ENCODE measurements at regions not wholly inside any gene's neighbourhood (a gene's known extent, or its start where the extent isn't known, plus 50 kb on each side); places are given as distances from the start of the nearest gene placed in this dataset.

DNA sequence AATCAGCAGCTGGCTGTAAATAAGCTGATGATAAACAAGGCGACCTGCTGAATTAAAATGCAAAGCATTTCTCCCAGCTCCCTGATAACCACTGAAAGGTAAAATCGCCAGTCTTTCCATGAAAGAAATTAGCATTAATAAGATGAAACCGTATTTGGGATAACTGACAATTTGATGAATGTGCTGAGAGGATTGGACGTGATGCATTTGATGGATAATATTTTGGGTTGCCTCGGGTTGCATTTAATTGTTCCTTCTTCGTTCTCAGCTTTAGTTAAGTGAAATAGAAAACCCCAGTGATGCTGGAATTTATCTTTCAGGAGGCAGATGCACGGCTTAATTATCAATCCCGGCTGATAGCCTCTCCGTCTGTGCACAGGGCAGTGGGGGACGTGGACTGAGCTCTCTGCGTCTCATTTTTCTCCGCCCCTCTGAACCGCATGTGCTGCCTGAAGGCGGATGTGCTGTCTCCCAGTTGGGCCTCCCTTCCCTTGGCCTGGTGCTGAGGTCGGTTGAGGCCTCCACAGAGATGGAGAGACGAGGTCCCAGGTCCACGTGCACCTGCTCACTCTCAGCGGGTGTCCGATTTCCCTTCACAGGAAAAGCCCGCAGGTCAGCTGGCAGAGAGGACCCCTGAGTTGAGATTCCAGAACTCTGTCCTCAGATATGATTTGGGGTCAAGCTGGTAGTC is 846.2 kb downstream of the BRD1 start:
- DNase-seq (ENCODE audit: low read depth in 2 of 3, low spot score in 2 of 3) = no peak

GRCh38 chr22:48980918-48981317 is 846.8 kb downstream of the BRD1 start:
- DNase-seq (ENCODE audit: low read depth in 2 of 3, low spot score in 2 of 3) = no peak

DNA sequence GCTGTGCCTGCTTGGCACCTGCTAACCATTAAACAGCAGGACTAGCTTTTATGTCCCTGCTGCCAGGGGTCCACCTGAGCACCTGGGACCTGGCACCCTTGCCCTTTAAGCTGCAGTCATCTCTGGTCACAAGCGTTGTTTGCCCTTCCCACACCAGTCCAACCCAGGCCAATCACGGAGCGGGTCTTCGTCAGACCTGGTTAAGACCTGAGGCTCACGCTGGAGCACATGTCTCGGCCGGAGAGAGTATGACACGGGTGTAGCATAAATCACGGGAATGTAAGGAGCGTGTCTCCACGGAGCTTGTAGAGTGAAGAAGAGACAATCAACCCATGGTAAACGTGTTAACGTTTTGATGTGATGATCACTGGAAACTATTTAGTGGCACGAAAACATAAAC is 847.3 kb downstream of the BRD1 start:
- no peak for DNase-seq (ENCODE audit: low read depth in 2 of 3, low spot score in 2 of 3)

- DNase-seq (ENCODE audit: low read depth in 2 of 3, low spot score in 2 of 3) = no peak
These were observed 848.2 kb downstream of the BRD1 start for GRCh38 chr22:48979482-48979881.

- no peak for DNase-seq (ENCODE audit: low read depth in 2 of 3, low spot score in 2 of 3)
These were observed 850.8 kb downstream of the BRD1 start for GRCh38 chr22:48976556-48977535.

DNA sequence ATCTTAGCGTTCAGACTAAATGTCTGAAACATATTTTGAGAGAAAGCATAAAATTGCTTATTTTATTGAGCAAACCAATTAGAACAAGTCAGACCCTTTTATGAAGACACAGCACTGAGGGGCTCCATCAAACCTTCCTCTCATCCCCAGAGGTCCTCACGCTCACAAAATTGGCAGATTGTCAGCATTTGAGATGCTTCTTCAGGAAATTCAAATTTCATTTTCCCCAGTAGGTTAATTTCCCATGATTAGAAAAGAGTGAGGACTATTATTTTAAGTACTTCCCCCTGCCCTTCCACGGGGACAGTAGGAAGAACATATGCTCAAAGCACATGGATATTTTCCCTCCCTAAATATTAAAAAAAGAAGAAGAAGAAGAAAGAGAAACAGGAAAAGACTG is 851.8 kb downstream of the BRD1 start:
- no peak for DNase-seq (ENCODE audit: low read depth in 2 of 3, low spot score in 2 of 3)

GRCh38 chr22:48975316-48975741 is 852.3 kb downstream of the BRD1 start:
- DNase-seq (ENCODE audit: low read depth in 2 of 3, low spot score in 2 of 3) = no peak

DNA sequence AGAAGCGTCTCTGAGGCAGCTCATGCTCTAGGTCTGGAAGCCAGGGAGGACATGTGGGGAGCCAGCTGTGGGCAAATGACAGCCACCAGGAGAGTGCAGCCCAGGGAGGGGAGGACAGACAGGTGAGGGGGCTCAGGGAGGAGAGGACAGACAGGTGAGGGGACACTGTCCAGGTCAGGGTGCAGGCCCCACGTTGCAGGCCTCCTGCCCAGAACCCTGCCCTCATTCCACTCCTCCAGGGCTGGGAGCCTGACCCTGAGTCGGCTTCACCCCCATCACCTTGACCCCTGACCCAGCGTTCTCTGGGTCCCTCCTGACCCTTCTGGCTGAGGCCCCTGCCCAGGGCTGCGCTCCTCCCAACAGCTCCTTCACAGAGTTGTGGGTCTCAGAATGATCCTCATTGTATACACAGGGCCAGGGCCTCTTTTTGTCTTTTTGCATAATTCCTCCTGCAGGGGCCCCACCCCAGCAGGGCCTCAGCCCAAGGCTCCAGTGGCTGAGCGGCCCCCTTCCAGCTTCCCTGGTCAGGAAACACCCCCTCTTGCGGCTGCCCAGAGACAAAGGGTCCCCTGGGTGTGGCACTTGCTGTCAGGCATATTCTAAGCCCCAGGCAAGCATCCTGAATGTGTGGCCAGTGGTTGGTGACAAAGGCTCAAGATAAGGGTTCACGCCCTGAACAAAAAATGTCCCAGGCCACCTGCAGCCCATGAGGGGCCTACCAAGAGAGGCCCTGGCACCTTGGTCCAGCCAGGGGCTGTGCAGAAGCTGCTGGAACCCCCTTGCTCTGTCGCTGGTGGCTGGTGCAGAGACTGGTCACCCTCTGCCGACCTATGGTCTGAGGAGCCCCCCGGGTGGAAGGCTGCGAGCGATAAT is 853.0 kb downstream of the BRD1 start:
- no peak for DNase-seq (ENCODE audit: low read depth in 2 of 3, low spot score in 2 of 3)

GRCh38 chr22:48973694-48974041 is 854.0 kb downstream of the BRD1 start:
- DNase-seq (ENCODE audit: low read depth in 2 of 3, low spot score in 2 of 3) = no peak

- DNase-seq (ENCODE audit: low read depth in 2 of 3, low spot score in 2 of 3) = no peak
These were observed 854.5 kb downstream of the BRD1 start for GRCh38 chr22:48972979-48973693.

DNA sequence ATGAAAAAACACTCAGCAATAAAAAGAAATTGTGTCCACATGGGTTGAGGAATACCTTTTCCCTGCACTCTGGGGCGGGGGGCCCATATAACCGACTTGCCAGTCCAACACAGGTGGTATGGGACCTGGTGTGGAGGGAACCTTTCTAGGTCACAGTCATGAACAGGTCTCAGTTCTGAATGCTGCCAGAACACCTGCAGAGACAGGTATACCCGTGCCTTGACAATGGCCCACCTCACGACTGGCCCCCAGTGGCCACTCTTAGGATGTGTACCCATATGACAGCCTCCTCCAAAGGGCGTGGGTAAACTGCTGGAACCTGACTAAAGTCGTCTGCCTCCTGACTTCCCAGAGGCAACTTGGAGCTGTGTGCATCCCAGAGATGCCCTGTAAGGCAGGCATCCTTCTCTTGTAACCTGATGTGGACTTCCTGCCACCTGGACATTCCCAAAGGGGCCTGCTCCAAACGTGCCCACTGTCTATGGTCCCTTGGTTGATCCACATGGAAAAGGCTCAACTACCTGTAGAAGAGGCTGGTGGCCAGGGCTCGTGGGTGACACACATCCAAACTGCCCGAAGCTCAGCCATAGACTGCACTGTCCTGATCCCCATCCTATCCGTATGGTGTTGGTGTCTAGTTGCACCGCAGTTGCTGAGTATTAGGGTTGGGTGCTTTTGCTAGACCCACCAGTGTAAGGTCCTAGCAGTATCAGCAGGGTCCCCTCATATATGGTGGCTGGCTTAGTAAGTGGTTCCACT is 859.3 kb downstream of the BRD1 start:
- no peak for DNase-seq (ENCODE audit: low read depth in 2 of 3, low spot score in 2 of 3)

DNA sequence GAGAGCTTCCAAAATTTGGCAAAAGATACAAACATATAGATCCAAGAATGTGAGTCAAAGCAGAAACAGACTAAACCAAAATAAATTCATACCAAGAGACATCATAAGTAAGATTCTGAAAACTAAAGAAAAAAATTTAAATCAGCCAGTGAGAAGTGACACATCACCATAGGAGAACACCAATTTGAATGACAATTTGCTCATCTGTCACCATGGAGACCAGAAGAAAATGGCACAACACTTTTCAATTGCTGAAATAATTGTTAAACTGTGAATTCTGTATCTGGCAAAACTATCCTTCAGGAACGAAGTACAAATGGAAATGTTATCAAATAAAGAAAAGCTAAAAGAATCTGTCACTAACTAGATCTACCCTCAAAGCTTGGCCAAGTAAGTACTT is 864.3 kb downstream of the BRD1 start:
- DNase-seq (ENCODE audit: low read depth in 2 of 3, low spot score in 2 of 3) = no peak

- no peak for DNase-seq (ENCODE audit: low read depth in 2 of 3, low spot score in 2 of 3)
These were observed 866.0 kb downstream of the BRD1 start for GRCh38 chr22:48961705-48962104.

DNA sequence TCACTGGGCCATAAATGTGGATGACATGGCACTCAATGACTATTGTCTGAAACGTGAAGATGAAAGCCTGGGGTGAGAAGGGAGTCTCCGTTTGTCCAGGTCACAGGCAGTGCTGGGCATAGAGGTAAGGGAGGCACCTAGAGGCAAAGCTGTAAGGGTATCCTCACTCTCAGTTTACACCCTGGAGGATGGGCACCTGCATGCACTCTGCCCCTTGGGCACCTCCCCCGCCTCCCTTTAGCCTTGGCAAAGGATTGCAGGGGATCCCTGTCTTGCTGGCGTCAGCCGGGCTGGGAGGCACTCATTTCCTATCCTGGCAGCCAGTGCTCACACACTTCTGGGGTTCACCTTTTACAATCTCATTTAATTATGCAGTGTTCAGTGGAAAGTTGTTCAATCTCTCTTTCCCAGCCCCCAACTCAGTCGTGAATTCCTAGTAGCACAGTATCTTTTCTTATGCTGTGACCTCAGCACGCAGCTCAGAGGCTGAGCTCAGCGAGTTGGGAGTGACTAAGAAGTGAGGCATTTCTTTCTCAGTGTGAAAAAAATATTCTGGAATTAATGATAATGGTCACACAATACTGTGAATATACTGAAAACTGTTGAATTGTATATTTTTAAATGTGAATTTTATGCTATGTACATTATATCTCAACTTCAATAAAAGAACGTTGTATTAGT is 866.6 kb downstream of the BRD1 start:
- no peak for DNase-seq (ENCODE audit: low read depth in 2 of 3, low spot score in 2 of 3)

DNA sequence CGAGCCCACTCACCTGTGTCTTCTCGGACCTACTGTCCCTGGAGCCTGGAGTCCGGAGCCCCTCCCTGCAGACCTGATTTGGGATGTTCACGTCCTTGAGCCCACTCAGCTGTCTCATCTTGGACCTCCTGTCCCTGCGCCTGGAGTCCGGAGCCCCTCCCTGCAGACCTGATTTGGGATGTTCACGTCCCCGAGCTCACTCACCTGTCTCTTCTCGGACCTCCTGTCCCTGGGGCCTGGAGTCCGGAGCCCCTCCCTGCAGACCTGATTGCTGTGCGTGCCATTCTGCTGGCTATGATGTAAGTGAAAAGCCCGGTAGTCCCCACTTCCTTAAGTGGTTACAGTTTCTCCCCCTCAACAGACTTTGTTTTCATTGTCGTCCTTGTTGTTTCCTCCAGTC is 867.1 kb downstream of the BRD1 start:
- DNase-seq (ENCODE audit: low read depth in 2 of 3, low spot score in 2 of 3) = no peak

DNA sequence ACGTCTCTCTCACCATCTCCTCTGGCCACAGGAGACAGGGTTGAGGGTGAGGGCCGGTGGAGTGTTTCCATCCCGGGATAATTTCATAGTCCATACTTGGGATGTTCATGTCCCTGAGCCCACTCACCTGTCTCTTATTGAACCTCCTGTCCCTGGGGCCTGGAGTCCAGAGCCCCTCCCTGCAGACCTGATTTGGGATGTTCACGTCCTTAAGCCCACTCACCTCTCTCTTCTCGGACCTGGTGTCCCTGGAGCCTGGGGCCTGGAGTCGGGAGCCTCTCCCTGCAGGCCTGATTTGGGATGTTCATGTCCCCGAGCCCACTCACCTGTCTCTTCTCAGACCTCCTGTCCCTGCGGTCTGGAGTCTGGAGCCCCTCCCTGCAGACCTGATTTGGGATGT is 868.2 kb downstream of the BRD1 start:
- no peak for DNase-seq (ENCODE audit: low read depth in 2 of 3, low spot score in 2 of 3)

DNA sequence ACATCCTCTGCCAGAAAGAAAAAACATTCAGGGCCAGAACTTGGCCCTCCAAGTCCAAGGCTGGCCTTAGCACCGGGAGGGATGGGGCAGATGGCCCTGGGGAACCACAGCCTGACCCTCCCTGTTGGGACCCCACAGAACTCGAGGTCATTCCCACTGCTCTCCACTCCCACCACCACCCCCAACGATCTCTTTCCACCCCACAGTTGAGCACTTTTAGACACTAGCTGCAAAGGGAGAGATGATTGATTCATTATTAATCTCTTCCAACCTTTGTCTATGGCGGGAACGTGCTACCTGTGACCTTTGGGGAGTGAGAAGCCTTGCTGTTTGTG is 869.7 kb downstream of the BRD1 start:
- no peak for DNase-seq (ENCODE audit: low read depth in 2 of 3, low spot score in 2 of 3)

GRCh38 chr22:48957311-48957986 is 870.2 kb downstream of the BRD1 start:
- no peak for DNase-seq (ENCODE audit: low read depth in 2 of 3, low spot score in 2 of 3)

Measured in activated CD8-positive, alpha-beta memory T cell treated with anti-CD3 and anti-CD28 coated beads for 48 hours (primary cell).